ENCODE measurements at regions not wholly inside any gene's neighbourhood (a gene's known extent, or its start where the extent isn't known, plus 50 kb on each side); places are given as distances from the start of the nearest gene placed in this dataset.

DNA sequence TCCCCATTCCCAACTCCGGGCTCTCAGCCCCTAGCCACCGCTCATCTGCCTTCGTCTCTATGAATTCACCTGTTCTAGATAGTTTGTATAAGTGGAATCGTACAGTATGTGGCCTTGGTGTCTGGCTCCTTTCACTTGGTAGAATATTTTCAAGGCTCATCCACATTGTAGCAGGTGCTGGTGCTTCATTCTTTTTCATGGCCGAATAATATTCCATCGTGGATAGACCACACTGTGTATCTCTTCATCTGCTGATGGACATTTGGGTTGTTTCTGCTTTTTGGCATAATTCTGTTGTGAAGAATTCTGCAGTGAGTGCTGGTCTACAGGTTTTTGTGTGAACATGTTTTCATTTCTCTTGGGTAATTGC lies 324.2 kb downstream of the SEC14L1 start:
- TF ChIP-seq, protein P1, sequence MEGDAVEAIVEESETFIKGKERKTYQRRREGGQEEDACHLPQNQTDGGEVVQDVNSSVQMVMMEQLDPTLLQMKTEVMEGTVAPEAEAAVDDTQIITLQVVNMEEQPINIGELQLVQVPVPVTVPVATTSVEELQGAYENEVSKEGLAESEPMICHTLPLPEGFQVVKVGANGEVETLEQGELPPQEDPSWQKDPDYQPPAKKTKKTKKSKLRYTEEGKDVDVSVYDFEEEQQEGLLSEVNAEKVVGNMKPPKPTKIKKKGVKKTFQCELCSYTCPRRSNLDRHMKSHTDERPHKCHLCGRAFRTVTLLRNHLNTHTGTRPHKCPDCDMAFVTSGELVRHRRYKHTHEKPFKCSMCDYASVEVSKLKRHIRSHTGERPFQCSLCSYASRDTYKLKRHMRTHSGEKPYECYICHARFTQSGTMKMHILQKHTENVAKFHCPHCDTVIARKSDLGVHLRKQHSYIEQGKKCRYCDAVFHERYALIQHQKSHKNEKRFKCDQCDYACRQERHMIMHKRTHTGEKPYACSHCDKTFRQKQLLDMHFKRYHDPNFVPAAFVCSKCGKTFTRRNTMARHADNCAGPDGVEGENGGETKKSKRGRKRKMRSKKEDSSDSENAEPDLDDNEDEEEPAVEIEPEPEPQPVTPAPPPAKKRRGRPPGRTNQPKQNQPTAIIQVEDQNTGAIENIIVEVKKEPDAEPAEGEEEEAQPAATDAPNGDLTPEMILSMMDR (IDR thresholded peaks at IDR 0.05): no peak
- no peak for TF ChIP-seq POLR2A (IDR thresholded peaks at IDR 0.05)
- no peak for TF ChIP-seq POLR2AphosphoS5 (IDR thresholded peaks at IDR 0.05; ENCODE audit: insufficient read depth in 1 of 2, low read depth in 1 of 2)

Measured in vagina (tissue), 2 donors.